ENCODE measurements at regions not wholly inside any gene's neighbourhood (a gene's known extent, or its start where the extent isn't known, plus 50 kb on each side); places are given as distances from the start of the nearest gene placed in this dataset.

- no peak for FAIRE-seq
- no peak overlapping the region for H3K4me2 ChIP-seq (ENCODE audit: insufficient read depth, low read length)
- TF ChIP-seq POLR2A (IDR thresholded peaks at IDR 0.05; ENCODE audit: low read depth, low read length) (no peak), CTCF (IDR thresholded peaks at IDR 0.05; ENCODE audit: extremely low read depth in 1 of 2, insufficient read depth in 1 of 2, low read depth in 1 of 2, low read length in 2 of 2) (no peak), EZH2 (IDR thresholded peaks at IDR 0.05; ENCODE audit: borderline replicate concordance, low read depth, low read length, severe bottlenecking) (no peak), MYC (IDR thresholded peaks at IDR 0.05; ENCODE audit: low read depth, low read length) (no peak), FOS (IDR thresholded peaks at IDR 0.05; ENCODE audit: borderline replicate concordance, insufficient read depth, low read length) (no peak), GATA2 (IDR thresholded peaks at IDR 0.05; ENCODE audit: insufficient read depth, insufficient read length, low read depth, low read length) (no peak), POLR2AphosphoS5 (IDR thresholded peaks at IDR 0.05; ENCODE audit: insufficient read depth, low read depth, low read length) (no peak), JUN (IDR thresholded peaks at IDR 0.05; ENCODE audit: borderline replicate concordance, insufficient read depth, insufficient read length, low read depth) (no peak)
- TF ChIP-seq, protein P1, sequence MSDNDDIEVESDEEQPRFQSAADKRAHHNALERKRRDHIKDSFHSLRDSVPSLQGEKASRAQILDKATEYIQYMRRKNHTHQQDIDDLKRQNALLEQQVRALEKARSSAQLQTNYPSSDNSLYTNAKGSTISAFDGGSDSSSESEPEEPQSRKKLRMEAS (IDR thresholded peaks at IDR 0.05; ENCODE audit: insufficient read depth, insufficient read length) = no peak
- no peak overlapping the region for H3K9ac ChIP-seq (replicated peaks; ENCODE audit: extremely low read depth, insufficient read depth, low read length)
- dilution Hi-C loops (cut with MboI; ENCODE audit: extremely low pct_ligation_motif_present, low sequenced_read_pairs) (no loop called here), intact Hi-C loops (cut with micrococcal nuclease) (no loop called here)
- ChIA-PET CTCF (interaction anchor here (1.0 to 1.8 kb wide), 2 partner anchors 10 to 14 kb away, joined by 4 to 5 read pairs; no protein-coding TSS in a partner anchor), POLR2A (no interaction called here)
- no peaks in the 10 kb centered on the region for H3K79me2 ChIP-seq (ENCODE audit: control insufficient read depth, insufficient read depth, low read length)
- H3K4me1 ChIP-seq (ENCODE audit: control insufficient read depth, extremely low read depth, insufficient read depth, low read length) = no peaks in the 10 kb centered on the region
- no peaks in the 10 kb centered on the region for H4K20me1 ChIP-seq (replicated peaks; ENCODE audit: control insufficient read depth, extremely low read depth, insufficient read depth, low read length)
- H2AFZ ChIP-seq (ENCODE audit: low read depth, low read length) = no peak overlapping the region
- H3K36me3 ChIP-seq (ENCODE audit: control insufficient read depth in 2 of 2, extremely low read depth in 1 of 2, insufficient read depth in 2 of 2, low read length in 2 of 2) = no peaks in the 10 kb centered on the region
- H3K9me1 ChIP-seq (replicated peaks; ENCODE audit: control insufficient read depth, extremely low read depth, insufficient read depth, low read length) = no peaks in the 10 kb centered on the region
- H3K27me3 ChIP-seq (ENCODE audit: control insufficient read depth in 2 of 2, insufficient read depth in 2 of 2, low read length in 2 of 2) = peaks cover 0 to 3% of the 10 kb centered on the region in 2 experiments
- H3K27ac ChIP-seq (ENCODE audit: insufficient read depth, low read depth, low read length) = no peak overlapping the region
- no peaks in the 10 kb centered on the region for H3K9me3 ChIP-seq (replicated peaks; ENCODE audit: control insufficient read depth, insufficient read depth, low read length)
- H3K4me3 ChIP-seq (replicated peaks in 1 of 3; ENCODE audit: insufficient read depth in 1 of 3, low read depth in 1 of 3, low read length in 3 of 3) = no peak overlapping the region
- no peak for DNase-seq (ENCODE audit: low read depth, low spot score)
- no TSS peak for BruUV-seq (replicated peaks)
Observed at GRCh38 chr6:134706806-134707205, 243.1 kb downstream of the ALDH8A1 start.

Data from endothelial cell of umbilical vein (primary cell).